AG08395 (cell line): ENCODE measurements at regions not wholly inside any gene's neighbourhood (a gene's known extent, or its start where the extent isn't known, plus 50 kb on each side); places are given as distances from the start of the nearest gene placed in this dataset.

ENCODE experiments used
- DNase-seq: peaks from one replicate; pipeline ENCODE4 v3.0.0; 2012; ENCODE audit warnings: mixed read lengths, low spot score

GRCh38 chr5:1934801-1935429 lies 52.2 kb upstream of the IRX4 start:
- DNase-seq = no peak

- no peak for DNase-seq
Measured at GRCh38 chr5:1934056-1934394, 51.3 kb upstream of the IRX4 start.

DNA sequence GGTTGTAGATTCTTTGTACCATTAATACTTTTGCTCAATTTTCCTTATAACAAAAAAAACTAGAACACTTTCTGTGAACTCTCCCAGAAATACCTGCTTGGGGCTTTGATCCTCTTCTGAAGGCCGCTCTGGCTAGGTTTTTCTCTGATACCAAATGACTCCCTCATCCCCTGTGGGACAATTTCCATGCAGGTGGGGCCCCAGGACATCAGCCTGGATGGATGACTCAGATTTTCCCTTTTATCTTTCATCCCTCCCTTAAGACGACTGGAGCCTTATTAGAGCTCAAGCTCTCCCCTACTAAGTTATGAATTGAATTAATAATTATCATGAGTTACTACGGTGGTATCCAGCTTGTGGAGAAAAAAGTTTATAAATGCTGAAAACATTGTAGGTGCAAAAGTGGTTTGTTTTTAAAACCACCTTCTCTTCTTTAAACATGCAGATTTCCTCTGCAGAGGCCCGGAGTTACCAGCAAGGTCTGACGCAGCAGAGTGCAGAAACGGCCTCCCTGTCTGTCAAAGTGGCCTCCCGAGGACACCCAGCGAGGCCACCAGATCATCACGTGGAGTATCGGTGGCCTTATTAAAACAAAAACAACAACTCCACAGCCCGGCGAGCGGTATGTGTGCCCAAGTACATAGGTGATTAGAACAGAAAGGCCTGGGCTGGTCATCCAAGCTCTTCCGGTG lies 50.8 kb upstream of the IRX4 start:
- DNase-seq = no peak
